Fibroblast of lung (primary cell): ENCODE measurements at regions not wholly inside any gene's neighbourhood (a gene's known extent, or its start where the extent isn't known, plus 50 kb on each side); places are given as distances from the start of the nearest gene placed in this dataset.

Source experiments
- EZH2 ChIP-seq: IDR thresholded peaks from 2 replicates; pipeline ENCODE4 v1.5.1; 2012; ENCODE audit warnings: low read length, control low read depth, mild to moderate bottlenecking; ENCODE audit errors: missing control alignments
- TF ChIP-seq, protein P1 (sequence below), 2 donors: IDR thresholded peaks in 1 of 2; conservative IDR thresholded peaks in 1 of 2; 1 replicate in 1 of 2; 2 replicates in 1 of 2; pipeline ENCODE4 v1.5.1; 2011 to 2012; ENCODE audit warnings: low read length in 2 of 2, control low read depth in 1 of 2, inconsistent platforms in 1 of 2, low read depth in 1 of 2, mild to moderate bottlenecking in 1 of 2

DNA sequence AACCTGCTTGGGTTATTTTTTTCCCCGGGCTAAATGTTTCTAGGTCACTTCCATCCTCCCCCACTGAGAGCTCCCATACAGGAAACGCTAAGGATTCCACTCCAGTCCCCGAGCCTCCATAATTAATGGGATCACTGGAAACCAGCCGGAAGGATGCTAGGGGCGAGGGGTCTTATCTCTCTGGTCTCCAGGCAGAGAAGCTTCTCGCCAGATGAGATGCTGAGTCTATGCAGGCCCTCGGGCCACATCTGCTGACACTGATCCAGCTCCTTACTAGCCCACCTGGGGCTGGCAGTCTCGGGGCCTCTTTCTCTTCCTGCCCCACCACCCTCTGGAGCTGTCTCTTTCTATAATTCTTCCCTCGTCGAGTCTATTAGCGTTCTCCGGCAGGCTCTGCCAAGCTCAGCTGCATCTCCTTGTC, 125.9 kb upstream of the SYT13 start:
- TF ChIP-seq, protein P1, sequence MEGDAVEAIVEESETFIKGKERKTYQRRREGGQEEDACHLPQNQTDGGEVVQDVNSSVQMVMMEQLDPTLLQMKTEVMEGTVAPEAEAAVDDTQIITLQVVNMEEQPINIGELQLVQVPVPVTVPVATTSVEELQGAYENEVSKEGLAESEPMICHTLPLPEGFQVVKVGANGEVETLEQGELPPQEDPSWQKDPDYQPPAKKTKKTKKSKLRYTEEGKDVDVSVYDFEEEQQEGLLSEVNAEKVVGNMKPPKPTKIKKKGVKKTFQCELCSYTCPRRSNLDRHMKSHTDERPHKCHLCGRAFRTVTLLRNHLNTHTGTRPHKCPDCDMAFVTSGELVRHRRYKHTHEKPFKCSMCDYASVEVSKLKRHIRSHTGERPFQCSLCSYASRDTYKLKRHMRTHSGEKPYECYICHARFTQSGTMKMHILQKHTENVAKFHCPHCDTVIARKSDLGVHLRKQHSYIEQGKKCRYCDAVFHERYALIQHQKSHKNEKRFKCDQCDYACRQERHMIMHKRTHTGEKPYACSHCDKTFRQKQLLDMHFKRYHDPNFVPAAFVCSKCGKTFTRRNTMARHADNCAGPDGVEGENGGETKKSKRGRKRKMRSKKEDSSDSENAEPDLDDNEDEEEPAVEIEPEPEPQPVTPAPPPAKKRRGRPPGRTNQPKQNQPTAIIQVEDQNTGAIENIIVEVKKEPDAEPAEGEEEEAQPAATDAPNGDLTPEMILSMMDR (conservative IDR thresholded peaks at IDR 0.05 in 1 of 2, IDR thresholded peaks at IDR 0.05 in 1 of 2; ENCODE audit: low read depth in 1 of 2, low read length in 2 of 2), result no peak
- no peak for TF ChIP-seq EZH2
